ENCODE measurements at regions not wholly inside any gene's neighbourhood (a gene's known extent, or its start where the extent isn't known, plus 50 kb on each side); places are given as distances from the start of the nearest gene placed in this dataset.

DNA sequence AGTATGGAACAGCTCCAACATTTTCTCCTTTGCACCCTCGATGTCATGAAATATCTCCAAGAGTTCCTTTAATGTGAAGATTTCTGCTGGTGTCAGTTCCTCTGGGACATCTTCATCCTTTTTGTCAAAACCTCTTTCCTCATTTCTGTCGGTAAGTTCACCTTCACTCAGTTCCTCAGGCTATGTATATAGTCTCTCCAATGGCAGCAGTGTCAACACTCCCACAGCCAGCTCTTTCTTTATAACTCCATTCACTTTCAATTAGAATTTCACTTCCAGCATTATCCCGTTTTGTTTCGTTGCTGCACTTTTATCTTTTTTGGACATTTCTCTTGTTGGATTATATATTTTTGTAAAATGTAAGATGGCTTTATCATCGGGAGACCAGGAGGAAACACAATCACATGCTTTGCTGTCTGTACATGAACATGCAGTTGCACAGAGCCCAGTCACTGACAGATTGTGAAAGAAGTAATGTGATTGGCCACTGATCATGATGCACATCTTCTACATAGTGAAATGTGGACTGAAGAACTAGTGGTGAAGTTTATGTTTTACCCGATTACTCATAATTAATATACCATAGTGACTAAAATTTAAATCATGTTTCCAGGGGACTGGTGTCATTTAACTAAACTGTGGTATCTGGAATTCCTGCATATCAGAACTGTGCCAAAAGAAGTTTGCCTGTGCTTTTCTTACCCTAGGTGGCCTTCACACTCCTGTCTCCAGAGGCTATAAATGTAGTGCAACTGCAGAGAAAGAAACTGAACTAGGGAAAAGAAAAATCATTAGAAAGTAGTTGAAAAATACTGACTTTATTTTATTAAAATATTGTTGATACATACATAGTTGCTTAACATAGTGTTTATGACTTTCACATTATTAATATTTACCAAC is 289.6 kb downstream of the PPP1R3A start:
- TF ChIP-seq, protein P1, sequence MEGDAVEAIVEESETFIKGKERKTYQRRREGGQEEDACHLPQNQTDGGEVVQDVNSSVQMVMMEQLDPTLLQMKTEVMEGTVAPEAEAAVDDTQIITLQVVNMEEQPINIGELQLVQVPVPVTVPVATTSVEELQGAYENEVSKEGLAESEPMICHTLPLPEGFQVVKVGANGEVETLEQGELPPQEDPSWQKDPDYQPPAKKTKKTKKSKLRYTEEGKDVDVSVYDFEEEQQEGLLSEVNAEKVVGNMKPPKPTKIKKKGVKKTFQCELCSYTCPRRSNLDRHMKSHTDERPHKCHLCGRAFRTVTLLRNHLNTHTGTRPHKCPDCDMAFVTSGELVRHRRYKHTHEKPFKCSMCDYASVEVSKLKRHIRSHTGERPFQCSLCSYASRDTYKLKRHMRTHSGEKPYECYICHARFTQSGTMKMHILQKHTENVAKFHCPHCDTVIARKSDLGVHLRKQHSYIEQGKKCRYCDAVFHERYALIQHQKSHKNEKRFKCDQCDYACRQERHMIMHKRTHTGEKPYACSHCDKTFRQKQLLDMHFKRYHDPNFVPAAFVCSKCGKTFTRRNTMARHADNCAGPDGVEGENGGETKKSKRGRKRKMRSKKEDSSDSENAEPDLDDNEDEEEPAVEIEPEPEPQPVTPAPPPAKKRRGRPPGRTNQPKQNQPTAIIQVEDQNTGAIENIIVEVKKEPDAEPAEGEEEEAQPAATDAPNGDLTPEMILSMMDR (IDR thresholded peaks at IDR 0.05; ENCODE audit: poor library complexity, severe bottlenecking), result no peak
- TF ChIP-seq MXI1 (conservative IDR thresholded peaks at IDR 0.05; ENCODE audit: poor library complexity, severe bottlenecking) (no peak), EZH2 (IDR thresholded peaks at IDR 0.05; ENCODE audit: borderline replicate concordance, insufficient read depth, low read length, poor library complexity, severe bottlenecking) (no peak), POLR2AphosphoS5 (IDR thresholded peaks at IDR 0.05) (no peak), SMC3 (conservative IDR thresholded peaks at IDR 0.05; ENCODE audit: poor library complexity) (no peak), EP300 (conservative IDR thresholded peaks at IDR 0.05; ENCODE audit: poor library complexity, severe bottlenecking) (no peak), TAF1 (IDR thresholded peaks at IDR 0.05; ENCODE audit: low read depth) (no peak), RAD21 (conservative IDR thresholded peaks at IDR 0.05) (no peak), REST (IDR thresholded peaks at IDR 0.05; ENCODE audit: borderline replicate concordance) (no peak)
